ENCODE measurements at regions not wholly inside any gene's neighbourhood (a gene's known extent, or its start where the extent isn't known, plus 50 kb on each side); places are given as distances from the start of the nearest gene placed in this dataset.
"Not testable (repeated sequence)": the region's sequence is repeated elsewhere in the genome, so short reads cannot be mapped to it uniquely, and the experiment has no call there.

DNA sequence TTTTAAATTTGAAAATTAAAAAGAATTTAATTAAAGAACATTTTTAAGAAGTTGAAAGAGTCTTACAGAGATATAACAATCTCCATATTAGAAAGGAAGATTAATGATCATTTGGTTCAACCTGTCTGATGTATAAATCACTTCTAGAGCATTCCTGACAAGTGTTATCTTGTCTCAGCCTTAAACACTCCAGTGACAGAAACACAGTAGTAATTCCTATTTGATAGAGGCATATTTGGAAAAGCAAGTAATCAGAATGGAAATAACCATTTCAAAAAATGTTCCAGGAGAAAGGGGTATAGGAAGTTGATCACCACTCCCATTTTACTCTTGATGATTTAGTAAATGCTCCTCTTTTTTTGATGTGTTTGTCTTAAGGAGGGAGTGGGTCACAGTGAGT lies 213.1 kb upstream of the FAM3C start:
- intact Hi-C loops (cut with DNase I), result no loop called here
- Histone ChIP-seq H3K9me3 (no peaks in the 10 kb centered on the region), H3K36me3 (no peaks in the 10 kb centered on the region), H3K27ac (no peak overlapping the region), H3K27me3 (no peaks in the 10 kb centered on the region), H3K4me1 (peaks cover 19% of the 10 kb centered on the region), H3K4me3 (no peak overlapping the region)
- TF ChIP-seq POLR2A (IDR thresholded peaks at IDR 0.05), result no peak
- DNase-seq (ENCODE audit: extremely low spot score in 2 of 2), result no peak

DNA sequence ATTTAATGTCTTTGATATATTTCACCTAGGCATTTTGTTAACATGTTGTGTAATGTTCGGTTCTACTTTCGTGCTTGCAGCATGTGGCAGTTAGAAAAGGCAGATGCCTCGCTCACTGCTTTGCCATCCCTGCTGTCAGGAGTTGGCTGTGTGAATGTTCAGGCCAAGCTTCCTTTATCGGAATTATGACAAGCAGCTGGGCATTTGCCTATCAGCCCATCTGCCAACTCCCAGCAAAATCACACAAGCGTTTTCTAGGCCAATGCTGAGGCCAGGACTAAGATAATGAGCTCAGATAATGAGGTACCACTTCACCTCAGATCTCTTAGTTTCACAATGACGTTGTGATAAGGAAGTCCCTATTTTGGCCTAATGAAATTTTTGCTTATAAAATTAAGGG lies 212.7 kb upstream of the FAM3C start:
- Histone ChIP-seq H3K27me3 (no peaks in the 10 kb centered on the region), H3K9me3 (no peaks in the 10 kb centered on the region), H3K27ac (no peak overlapping the region), H3K4me3 (no peak overlapping the region), H3K36me3 (no peaks in the 10 kb centered on the region), H3K4me1 (peaks cover 19% of the 10 kb centered on the region)
- intact Hi-C loops (cut with DNase I), result no loop called here
- no peak for DNase-seq (ENCODE audit: extremely low spot score in 2 of 2)
- no peak for TF ChIP-seq POLR2AphosphoS5 (IDR thresholded peaks at IDR 0.05; ENCODE audit: insufficient read depth in 1 of 2, low read depth in 1 of 2)
- TF ChIP-seq POLR2A (IDR thresholded peaks at IDR 0.05), result no peak
- TF ChIP-seq, protein P1, sequence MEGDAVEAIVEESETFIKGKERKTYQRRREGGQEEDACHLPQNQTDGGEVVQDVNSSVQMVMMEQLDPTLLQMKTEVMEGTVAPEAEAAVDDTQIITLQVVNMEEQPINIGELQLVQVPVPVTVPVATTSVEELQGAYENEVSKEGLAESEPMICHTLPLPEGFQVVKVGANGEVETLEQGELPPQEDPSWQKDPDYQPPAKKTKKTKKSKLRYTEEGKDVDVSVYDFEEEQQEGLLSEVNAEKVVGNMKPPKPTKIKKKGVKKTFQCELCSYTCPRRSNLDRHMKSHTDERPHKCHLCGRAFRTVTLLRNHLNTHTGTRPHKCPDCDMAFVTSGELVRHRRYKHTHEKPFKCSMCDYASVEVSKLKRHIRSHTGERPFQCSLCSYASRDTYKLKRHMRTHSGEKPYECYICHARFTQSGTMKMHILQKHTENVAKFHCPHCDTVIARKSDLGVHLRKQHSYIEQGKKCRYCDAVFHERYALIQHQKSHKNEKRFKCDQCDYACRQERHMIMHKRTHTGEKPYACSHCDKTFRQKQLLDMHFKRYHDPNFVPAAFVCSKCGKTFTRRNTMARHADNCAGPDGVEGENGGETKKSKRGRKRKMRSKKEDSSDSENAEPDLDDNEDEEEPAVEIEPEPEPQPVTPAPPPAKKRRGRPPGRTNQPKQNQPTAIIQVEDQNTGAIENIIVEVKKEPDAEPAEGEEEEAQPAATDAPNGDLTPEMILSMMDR (IDR thresholded peaks at IDR 0.05), result no peak

DNA sequence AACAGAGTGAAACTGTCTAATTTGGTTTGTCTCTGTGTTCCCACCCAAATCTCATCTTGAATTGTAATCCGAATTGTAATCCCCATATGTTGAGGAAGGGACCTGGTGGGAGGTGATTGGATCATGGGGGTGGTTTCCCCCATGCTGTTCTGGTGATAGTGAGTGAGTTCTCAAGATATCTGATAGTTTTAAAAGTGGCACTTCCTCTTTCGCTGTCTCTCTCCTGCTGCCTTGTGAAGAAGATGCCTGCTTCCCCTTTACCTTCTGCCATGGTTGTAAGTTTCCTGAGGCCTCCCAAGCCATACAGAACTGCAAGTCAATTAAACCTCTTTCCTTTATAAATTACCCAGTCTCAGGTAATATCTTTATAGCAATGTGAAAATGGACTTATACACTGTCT lies 212.1 kb upstream of the FAM3C start:
- H3K36me3 ChIP-seq; H3K9me3 ChIP-seq; intact Hi-C loops (cut with DNase I); H3K27me3 ChIP-seq; H3K4me3 ChIP-seq; DNase-seq (ENCODE audit: extremely low spot score in 2 of 2); H3K27ac ChIP-seq: not testable (repeated sequence)
- peaks cover 19% of the 10 kb centered on the region for H3K4me1 ChIP-seq

DNA sequence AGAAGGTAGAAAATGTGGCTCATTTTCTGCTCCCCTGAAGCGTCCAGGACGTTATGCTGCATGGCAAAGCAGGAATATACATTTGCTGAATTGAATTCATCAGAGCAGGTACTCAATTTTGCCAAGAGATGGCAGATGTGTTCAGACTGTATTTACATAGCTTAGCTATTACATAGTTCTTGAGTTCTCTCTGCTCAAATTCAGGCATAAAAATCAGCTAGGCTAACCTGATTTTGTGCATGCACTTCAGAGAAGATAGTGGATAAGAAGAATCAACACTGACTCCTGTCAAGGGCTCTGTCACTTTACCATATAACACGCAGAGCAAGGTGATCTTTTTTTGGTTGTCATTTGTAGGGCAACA lies 209.2 kb upstream of the FAM3C start:
- H3K4me3 ChIP-seq, result no peak overlapping the region
- H3K36me3 ChIP-seq, result no peaks in the 10 kb centered on the region
- no peak for DNase-seq (ENCODE audit: extremely low spot score in 2 of 2)
- no peaks in the 10 kb centered on the region for H3K27me3 ChIP-seq
- H3K9me3 ChIP-seq, result no peaks in the 10 kb centered on the region
- TF ChIP-seq, protein P1 (IDR thresholded peaks at IDR 0.05), result no peak
- TF ChIP-seq POLR2AphosphoS5 (IDR thresholded peaks at IDR 0.05; ENCODE audit: insufficient read depth in 1 of 2, low read depth in 1 of 2) (no peak), POLR2A (IDR thresholded peaks at IDR 0.05) (no peak)
- no peak overlapping the region for H3K27ac ChIP-seq
- H3K4me1 ChIP-seq, result peaks cover 13% of the 10 kb centered on the region
- intact Hi-C loops (cut with DNase I), result no loop called here

DNA sequence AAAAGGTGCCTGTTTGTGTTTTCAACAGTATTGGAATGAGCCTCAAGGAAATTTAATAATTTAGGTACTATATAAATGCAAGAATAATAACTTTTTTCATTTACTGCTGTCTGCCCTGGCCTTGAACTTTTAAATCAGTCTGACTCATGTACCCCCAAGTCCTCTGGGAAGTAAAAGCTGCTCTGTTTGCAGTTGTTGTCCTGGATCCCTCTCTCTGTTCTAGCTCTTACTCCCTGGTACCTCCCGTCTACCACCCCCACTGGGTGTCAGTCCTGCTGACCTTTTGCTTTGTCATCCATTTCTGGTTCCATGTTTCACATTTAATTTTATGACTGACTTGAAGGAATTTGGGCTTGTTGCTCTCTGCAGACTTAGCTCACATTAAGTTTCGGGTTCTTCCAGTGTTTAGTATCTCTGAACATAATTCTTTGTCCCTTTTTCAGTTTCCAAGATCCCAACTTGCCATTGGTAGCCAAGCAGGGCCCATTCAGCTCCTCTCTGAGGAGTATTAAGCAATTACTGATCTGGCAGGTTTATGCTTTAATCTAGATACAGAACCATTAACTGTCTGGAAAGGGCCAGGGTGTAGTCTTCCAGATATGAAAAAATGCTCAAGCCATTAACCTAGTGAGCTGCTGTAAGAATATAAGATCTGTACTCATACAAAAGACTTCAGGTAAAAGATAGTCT lies 208.7 kb upstream of the FAM3C start:
- no peak overlapping the region for H3K27ac ChIP-seq
- no peak for TF ChIP-seq POLR2A (IDR thresholded peaks at IDR 0.05)
- TF ChIP-seq, protein P1 (IDR thresholded peaks at IDR 0.05), result no peak
- TF ChIP-seq POLR2AphosphoS5 (IDR thresholded peaks at IDR 0.05; ENCODE audit: insufficient read depth in 1 of 2, low read depth in 1 of 2), result no peak
- intact Hi-C loops (cut with DNase I), result no loop called here
- no peak overlapping the region for H3K4me3 ChIP-seq
- DNase-seq (ENCODE audit: extremely low spot score in 2 of 2), result no peak
- H3K9me3 ChIP-seq, result no peaks in the 10 kb centered on the region
- no peaks in the 10 kb centered on the region for H3K27me3 ChIP-seq
- H3K36me3 ChIP-seq, result no peaks in the 10 kb centered on the region
- peaks cover 13% of the 10 kb centered on the region for H3K4me1 ChIP-seq

DNA sequence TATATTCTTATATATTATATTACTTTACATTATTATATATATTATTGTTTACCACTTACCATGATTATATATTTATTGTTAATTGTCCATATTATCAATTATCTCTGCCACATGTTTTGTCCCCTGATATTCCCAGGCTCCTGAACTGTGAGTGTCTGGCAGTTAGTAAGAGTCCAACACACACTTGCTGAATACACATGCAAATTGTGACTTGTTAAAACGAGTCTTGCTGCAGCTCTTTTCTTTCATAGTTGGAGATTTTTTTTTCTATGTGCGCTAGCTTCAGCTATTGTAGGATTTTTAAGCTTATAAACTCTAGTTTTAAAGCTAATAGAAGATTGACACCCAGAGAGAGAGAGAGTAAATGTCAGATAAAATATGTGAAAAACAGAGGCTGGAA lies 207.8 kb upstream of the FAM3C start:
- no peak for DNase-seq (ENCODE audit: extremely low spot score in 2 of 2)
- no peak overlapping the region for H3K4me3 ChIP-seq
- H3K36me3 ChIP-seq, result no peaks in the 10 kb centered on the region
- H3K27me3 ChIP-seq, result no peaks in the 10 kb centered on the region
- intact Hi-C loops (cut with DNase I), result no loop called here
- H3K27ac ChIP-seq, result no peak overlapping the region
- no peaks in the 10 kb centered on the region for H3K9me3 ChIP-seq
- TF ChIP-seq, protein P1 (IDR thresholded peaks at IDR 0.05), result no peak
- TF ChIP-seq POLR2AphosphoS5 (IDR thresholded peaks at IDR 0.05; ENCODE audit: insufficient read depth in 1 of 2, low read depth in 1 of 2) (no peak), POLR2A (IDR thresholded peaks at IDR 0.05) (no peak)
- H3K4me1 ChIP-seq, result peaks cover 13% of the 10 kb centered on the region
